Fibroblast of lung (primary cell): ENCODE measurements at regions not wholly inside any gene's neighbourhood (a gene's known extent, or its start where the extent isn't known, plus 50 kb on each side); places are given as distances from the start of the nearest gene placed in this dataset.

Experiments used
- EZH2 ChIP-seq: IDR thresholded peaks from 2 replicates; pipeline ENCODE4 v1.5.1; 2012; ENCODE audit warnings: low read length, control low read depth, mild to moderate bottlenecking; ENCODE audit errors: missing control alignments
- TF ChIP-seq, protein P1 (sequence below), 2 donors: IDR thresholded peaks in 1 of 2; conservative IDR thresholded peaks in 1 of 2; 1 replicate in 1 of 2; 2 replicates in 1 of 2; pipeline ENCODE4 v1.5.1; 2011 to 2012; ENCODE audit warnings: low read length in 2 of 2, control low read depth in 1 of 2, inconsistent platforms in 1 of 2, low read depth in 1 of 2, mild to moderate bottlenecking in 1 of 2

DNA sequence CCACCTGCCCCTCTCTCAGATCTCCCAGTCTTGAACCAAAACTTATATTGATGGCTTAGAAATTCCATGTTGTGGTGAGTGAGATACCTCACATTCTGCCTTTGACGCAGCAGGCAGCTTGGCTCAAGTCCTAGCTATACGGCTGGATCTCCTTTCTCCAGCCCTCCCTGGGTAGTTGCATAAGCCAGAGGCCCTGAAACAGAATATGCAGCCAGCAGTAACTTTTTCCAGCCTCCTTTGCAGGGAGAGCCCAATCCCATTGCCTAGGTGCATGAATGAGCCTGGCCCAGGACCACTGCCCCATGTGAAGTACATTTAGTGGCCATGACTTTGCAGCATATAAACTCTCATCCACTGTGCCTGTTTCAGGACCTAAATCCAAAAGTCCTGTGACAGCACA is 202.2 kb upstream of the CDYL start:
- TF ChIP-seq, protein P1, sequence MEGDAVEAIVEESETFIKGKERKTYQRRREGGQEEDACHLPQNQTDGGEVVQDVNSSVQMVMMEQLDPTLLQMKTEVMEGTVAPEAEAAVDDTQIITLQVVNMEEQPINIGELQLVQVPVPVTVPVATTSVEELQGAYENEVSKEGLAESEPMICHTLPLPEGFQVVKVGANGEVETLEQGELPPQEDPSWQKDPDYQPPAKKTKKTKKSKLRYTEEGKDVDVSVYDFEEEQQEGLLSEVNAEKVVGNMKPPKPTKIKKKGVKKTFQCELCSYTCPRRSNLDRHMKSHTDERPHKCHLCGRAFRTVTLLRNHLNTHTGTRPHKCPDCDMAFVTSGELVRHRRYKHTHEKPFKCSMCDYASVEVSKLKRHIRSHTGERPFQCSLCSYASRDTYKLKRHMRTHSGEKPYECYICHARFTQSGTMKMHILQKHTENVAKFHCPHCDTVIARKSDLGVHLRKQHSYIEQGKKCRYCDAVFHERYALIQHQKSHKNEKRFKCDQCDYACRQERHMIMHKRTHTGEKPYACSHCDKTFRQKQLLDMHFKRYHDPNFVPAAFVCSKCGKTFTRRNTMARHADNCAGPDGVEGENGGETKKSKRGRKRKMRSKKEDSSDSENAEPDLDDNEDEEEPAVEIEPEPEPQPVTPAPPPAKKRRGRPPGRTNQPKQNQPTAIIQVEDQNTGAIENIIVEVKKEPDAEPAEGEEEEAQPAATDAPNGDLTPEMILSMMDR (conservative IDR thresholded peaks at IDR 0.05 in 1 of 2, IDR thresholded peaks at IDR 0.05 in 1 of 2; ENCODE audit: low read depth in 1 of 2, low read length in 2 of 2): no peak
- no peak for TF ChIP-seq EZH2
